GM10266 (cell line): ENCODE measurements at regions not wholly inside any gene's neighbourhood (a gene's known extent, or its start where the extent isn't known, plus 50 kb on each side); places are given as distances from the start of the nearest gene placed in this dataset.
"Not testable (repeated sequence)": the region's sequence is repeated elsewhere in the genome, so short reads cannot be mapped to it uniquely, and the experiment has no call there.

Experiments used
- DNase-seq: peaks from one replicate; pipeline ENCODE4 v3.0.0; 2012; ENCODE audit errors: extremely low spot score
- TF ChIP-seq, protein P1 (sequence below): IDR thresholded peaks from 2 replicates; pipeline ENCODE4 v1.5.1; 2012; ENCODE audit warnings: mild to moderate bottlenecking, low read depth; ENCODE audit not compliant: control insufficient read depth, insufficient read depth; ENCODE audit errors: missing control alignments

DNA sequence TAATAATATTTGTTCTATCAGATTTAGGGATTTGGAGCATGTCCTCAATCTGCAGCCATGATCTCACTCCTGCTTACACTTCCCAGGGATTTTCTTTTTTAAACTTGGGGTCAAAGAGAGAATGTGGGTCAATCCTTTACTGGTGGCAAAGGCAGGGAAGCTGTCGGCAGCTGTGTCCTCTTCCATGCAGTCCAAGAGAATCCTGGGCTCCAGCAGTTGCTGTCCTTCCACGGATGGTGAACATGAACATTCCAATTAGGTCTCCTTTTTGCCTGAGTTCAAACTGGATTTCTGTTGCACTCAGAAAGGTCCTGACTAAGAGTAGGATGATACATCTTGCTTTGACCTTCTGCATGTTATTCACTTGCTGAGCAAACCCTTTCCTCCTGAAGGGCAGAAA lies 73.9 kb downstream of the ARL6IP4 start:
- TF ChIP-seq, protein P1, sequence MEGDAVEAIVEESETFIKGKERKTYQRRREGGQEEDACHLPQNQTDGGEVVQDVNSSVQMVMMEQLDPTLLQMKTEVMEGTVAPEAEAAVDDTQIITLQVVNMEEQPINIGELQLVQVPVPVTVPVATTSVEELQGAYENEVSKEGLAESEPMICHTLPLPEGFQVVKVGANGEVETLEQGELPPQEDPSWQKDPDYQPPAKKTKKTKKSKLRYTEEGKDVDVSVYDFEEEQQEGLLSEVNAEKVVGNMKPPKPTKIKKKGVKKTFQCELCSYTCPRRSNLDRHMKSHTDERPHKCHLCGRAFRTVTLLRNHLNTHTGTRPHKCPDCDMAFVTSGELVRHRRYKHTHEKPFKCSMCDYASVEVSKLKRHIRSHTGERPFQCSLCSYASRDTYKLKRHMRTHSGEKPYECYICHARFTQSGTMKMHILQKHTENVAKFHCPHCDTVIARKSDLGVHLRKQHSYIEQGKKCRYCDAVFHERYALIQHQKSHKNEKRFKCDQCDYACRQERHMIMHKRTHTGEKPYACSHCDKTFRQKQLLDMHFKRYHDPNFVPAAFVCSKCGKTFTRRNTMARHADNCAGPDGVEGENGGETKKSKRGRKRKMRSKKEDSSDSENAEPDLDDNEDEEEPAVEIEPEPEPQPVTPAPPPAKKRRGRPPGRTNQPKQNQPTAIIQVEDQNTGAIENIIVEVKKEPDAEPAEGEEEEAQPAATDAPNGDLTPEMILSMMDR: no peak
- DNase-seq: no peak

DNA sequence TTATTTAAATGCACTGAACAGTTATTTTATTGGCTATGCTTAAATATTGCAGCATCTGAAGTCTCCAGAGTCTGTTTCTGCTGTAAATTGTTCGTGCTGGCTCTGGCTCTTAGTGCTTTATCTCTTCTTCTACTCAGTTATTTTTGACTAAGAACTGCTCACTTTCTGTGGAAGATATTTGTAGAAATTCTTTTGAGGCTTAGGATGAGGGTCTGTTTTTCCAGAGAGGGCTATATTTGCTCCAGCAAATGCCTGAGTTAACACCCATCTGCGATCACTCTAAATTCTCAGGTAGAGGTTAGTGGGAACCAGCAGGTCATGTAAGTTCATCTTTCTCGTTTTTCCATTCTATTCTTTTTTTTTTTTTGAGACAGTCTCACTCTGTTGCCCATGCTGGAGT lies 71.1 kb downstream of the ARL6IP4 start:
- TF ChIP-seq, protein P1: no peak
- no peak for DNase-seq

DNA sequence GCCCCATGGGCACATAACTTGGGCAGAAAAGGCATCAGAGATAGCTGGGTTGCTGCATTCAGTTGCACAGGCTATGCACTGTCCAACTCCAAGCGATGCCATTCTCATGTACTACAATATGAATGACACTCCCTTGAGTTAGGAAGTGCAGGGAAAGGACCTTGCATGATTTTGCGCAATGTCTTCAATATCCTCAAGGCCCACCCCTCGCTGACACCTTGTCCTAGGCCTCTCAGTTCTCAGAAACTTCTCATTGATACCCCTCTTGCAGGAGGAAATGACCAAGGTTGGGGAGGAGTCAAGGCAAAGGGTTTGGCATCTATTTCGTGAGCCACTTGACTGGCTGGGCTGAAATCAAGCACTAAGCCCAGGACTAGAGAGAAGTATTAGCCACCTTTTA lies 70.4 kb downstream of the ARL6IP4 start:
- TF ChIP-seq, protein P1: no peak
- DNase-seq: no peak

GRCh38 chr12:123050331-123050831 lies 69.9 kb downstream of the ARL6IP4 start:
- TF ChIP-seq, protein P1: no peak

GRCh38 chr12:123049398-123050240 lies 69.1 kb downstream of the ARL6IP4 start:
- no peak for DNase-seq
- TF ChIP-seq, protein P1: no peak

More at GRCh38 chr12:123050331-123050831, 69.9 kb downstream of the ARL6IP4 start:
- DNase-seq: no peak

DNA sequence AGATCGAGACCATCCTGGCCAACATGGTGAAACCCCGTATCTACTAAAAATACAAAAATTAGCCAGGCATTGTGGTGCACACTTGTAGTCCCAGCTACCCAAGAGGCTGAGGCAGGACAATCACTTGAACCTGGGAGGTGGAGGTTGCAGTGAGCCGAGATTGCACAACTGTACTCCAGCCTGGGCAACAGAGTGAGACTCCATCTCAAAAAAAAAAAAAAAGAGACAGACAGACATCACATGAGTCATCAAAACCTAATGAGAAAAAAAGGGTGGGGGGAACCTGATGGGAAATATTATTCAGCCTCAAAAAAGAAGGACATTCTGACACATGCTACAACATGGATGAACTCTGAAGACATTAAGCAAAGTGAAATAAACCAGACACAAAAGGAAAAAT lies 67.4 kb downstream of the ARL6IP4 start:
- DNase-seq: not testable (repeated sequence)

DNA sequence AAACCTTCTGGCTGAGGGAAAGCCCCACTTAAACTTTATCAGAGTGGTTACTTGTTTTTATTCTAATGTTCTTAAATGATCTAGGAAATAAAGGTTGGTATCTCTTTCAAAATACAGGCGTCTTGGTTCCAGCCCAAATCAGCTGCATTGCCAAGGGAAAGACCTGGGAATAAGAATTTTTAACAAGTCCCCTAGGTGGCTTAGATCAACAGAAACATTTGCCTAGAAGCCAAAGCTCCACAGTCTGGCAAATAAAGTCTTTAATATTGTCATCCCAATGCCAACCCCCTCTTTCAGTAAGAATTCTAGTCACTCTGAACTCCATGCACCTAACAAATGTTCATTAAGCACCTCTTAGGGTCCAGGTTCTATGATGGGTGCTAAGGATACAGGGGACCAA lies 66.8 kb downstream of the ARL6IP4 start:
- TF ChIP-seq, protein P1: no peak
- DNase-seq: no peak
